NCI-H345 treated with DMSO at 0.1 percent for 48 hours (cell line): ENCODE measurements at regions not wholly inside any gene's neighbourhood (a gene's known extent, or its start where the extent isn't known, plus 50 kb on each side); places are given as distances from the start of the nearest gene placed in this dataset.
"Not testable (repeated sequence)": the region's sequence is repeated elsewhere in the genome, so short reads cannot be mapped to it uniquely, and the experiment has no call there.

Source experiments
- DNase-seq: peaks from one replicate; lab custom pipeline; 2025; ENCODE audit not compliant: unreplicated experiment; lab: John Stamatoyannopoulos, UW

DNA sequence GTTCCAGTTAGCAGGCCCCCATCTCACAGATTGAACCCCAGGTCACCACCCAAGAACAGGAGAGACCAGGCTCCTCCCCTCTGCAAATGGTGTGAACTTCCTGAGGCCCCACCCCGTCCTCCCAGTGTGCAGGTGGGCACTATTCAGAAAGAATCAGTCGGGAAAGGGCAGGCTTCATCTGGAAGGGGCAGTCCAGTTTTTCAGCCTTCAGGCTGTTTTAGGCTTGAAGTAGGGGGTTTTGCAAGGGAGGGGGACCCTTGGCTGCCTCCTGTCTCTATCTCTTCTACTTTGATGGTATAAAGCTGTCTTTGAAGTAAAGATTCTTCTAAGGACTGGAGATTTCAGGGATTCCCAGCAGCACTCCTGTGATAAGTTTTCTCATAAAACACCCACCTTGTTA, 267.6 kb downstream of the RND3 start:
- no peak for DNase-seq

DNA sequence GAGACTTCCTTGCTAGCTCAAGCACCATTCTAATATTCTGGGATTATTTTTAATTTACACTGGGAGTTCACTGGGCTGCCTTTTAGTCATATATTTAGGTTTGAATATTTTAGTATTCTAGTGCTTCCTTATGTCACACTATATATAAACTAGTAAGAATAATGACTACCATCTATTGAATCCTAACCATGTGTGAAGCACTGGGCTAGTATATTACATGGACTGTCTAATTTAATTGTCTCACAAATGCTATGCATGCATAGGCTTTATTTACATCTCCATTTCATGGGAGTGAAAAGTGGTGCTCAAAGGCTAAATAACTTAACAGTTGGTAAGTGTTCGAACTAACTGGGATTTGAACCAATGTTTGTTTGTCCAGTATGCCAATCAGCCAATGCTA, 272.4 kb downstream of the RND3 start:
- no peak for DNase-seq

DNA sequence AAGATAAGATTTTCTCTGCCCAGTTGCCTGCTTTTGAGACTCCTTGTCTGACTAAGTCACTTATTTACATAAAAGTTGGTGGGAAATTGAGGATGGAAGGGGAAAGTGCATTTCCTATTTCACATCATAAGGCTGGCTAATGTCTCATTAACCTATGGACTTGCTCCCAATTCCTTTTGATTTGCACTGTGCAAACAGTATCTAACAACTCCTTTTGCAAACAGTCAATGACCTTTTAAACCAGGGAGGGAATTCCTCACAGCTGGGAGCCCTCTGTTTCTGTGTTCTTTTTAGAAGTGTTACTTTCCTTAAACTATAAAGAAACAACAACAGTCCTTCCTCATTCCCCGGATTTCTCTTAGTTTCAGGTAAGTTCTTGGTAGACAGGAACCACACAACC, 272.8 kb downstream of the RND3 start:
- DNase-seq = no peak

DNA sequence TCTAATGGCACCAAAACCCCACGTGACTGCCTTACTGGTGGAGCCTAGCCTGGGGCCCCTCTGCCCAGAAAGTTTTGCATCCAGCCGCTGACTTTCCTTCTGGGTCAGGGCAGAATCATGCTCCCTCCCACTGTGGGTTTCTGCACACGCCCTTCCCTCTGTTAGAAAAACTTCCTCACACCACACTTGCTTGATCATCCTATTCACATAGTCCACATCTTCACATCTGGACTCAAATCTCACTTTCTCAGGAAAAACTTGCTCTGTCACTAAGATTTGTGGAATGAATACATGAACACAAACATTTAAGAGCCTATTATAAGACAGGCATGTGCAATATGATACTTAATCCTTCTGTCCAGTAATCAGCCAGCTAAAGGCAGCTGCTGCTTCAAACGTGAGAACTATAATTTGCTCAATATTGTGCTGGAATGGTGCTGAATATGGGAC, 274.7 kb downstream of the RND3 start:
- DNase-seq = no peak

DNA sequence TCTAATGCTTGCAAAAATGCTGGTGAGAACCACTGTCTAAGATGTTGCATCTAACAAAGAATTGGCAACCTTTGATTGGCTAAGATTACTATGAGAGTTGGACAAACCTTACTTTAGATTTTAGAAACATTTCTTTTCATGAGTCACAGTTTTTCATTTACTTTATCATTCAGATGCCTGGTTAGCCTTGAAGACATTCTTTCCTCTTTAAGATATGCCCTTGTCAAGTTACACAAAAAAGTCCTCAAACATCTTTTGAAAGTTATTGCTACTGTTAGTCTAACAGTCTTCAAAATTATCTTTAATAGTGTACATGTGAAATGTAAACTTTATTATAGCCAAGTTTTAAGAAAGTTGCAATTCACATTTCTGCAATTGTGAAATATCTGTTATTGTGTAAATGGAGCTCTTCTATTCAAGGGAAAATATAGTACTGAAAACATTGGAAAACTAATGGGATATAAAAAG, 276.3 kb downstream of the RND3 start:
- no peak for DNase-seq

DNA sequence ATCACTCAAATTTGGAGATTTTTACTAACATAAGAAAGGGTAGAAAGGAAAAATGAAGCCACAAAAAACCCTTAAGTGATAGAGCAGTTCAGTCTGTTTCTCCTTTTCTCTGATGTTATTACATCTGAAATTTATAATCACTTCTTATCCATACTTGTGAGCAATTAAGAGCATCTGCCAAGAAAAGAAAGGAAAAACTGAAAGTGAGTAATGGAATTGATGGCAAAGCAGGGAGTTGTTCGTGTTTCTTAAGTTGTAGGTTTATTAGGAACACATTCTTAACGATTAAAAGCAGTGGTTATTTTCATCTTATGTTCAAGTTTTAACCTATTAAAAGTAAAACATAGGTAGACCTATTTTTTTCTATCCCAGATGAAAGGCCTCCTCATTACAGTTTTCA, 277.7 kb downstream of the RND3 start:
- DNase-seq = no peak

DNA sequence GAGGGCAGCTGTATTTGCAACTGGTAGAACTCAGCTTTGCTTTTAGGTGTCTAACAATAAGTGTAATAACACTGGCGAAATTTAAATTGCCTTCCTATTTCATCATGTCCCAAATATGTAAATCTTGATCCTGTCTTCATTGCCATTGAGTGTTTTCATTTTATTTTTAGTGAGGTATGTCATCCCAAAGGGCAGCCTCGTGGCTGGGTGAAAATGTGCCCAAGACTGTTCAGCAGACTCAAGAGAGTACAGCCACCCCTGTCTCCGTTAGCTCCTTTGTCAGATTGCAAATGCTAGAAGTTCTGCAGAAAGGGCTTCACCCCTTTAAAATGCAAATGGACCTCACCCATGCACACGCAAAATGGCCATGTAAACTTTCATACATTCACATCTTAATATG, 278.8 kb downstream of the RND3 start:
- DNase-seq = no peak

DNA sequence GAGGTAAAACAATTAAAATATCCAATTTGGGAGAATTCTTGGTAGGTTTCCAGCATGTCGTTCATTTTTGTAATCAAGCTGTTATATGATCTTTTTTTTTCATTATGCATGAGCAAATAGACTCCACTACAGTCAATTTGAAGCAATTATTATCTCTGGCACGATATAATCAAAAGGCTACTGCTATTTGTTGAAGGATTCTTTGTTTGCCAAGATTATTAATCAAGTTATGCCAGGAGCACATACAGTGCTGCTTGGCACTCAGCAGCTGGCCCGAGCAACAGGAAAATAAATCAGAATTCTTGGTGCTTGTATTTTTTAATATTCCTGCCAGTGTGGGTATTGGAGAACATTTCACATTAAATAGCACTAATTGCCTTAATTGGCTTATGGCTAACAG, 279.5 kb downstream of the RND3 start:
- DNase-seq = no peak

DNA sequence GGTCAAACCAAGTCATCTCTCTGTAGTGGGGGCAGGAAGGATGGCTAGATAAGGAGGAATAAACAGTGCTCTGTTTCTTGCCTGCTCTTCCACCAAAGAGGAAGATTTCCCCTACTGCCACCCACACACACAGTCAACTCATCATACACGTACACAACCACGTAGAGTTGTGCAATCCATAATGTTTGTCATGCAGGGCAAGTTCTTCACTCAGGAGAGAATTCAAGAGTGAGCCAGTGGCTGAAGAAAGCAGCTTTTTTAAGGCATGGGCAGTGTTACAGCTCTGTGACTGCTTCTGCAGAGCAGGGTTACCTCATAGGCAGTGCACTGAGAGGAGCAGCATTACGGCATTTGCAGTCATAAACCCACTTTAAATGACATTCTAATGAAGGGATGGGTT, 283.0 kb downstream of the RND3 start:
- no peak for DNase-seq

DNA sequence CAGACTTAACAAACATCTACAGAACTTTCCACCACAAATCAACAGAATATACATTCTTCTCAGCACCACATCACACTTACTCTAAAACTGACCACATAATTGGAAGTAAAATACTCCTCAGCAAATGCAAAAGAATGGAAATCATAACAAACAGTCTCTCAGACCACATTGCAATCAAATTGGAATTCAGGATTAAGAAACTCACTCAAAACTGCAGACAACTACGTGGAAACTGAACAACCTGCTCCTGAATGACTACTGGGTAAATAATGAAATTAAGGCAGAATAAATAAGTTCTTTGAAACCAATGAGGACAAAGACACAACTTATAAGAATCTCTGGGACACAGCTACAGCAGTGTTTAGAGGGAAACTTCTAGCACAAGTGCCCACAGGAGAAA, 292.7 kb downstream of the RND3 start:
- not testable (repeated sequence) for DNase-seq

DNA sequence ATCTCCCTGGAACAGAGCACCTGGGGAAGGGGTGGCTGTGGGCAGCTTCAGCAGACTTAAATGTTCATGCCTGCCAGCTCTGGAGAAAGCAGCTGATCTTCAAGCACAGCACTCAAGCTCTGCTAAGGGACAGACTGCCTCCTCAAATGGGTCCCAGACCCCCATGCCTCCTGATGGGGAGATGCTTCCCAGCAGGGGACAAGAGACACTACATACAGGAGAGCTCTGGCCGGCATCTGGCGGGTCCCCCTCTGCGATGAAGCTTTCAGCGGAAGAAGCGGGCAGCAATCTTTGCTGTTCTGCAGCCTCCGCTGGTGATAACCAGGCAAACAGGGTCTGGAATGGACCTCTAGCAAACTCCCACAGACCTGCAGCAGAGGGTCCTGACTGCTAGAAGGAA, 294.8 kb downstream of the RND3 start:
- DNase-seq = no peak

DNA sequence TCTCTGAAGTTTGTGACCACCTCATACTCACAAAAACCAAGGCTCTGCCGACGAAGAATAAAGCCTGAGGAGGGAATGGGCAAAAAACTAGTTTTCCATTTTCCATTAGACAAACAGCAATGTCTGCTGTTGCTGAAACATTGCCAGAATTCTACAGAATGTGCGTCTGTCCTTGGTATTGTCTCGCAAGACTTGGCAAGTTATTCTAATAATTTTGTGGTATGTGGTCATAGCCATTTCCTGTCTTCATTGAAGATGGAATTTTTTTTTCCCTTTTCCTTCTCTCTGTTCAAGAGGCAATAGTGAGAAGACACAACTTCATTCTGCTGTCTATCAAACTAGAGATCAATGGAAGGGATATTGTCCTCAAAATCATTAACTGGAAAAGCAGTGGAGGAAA, 296.1 kb downstream of the RND3 start:
- DNase-seq = no peak

DNA sequence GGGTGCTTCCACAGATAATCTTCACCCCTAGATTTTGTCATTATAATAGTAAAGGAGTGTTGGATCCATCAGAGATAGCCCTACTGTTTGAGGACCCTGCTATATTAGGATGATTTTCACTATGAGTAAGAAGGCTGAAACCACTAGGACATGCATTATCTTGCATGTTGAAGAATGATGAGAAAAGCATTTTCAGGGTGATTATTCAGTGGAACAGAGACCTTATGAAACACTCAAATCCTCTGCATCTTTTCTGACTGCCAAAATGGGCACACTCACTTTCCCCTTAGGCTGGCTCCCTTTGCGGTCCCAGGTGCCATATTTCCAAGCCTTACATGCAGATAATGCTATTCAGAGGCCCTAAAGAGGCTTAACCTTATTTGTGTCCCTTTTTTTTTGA, 296.9 kb downstream of the RND3 start:
- no peak for DNase-seq

DNA sequence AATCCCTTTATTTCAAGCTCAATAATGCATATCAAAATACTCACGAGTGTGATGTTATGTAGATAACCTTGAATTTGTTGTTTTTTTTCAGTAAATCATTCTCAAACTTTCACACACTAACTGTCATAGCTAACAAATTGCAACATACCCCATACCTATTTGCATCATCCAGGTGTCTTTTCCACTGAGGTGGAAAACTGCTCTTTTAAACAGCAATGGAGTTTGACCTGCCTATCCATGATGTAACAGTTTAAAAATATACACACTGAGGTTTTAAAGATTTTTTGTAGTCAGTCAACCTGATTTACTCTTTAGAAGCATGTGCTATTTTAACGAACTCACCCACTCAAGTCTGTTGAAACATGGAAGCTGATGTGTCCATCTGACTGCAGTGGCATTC, 298.7 kb downstream of the RND3 start:
- no peak for DNase-seq

DNA sequence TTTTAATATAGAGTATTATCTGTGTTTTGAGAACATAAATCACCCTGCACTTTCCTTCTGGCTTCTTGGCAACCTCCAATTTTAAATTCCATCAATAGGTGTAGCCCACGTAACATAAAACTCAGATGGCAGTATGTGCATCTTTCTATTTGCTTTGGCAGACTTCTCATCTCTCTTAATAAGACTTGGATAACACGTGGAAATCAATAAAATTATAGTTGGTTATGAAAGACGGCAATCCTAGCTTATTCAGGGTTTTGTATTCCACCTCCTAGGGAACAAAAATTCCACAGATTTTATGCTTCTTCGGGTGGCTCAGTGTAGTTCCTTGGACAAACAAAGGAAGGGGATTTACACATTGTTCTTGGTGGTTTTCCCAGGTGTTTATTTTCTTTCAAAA, 299.3 kb downstream of the RND3 start:
- DNase-seq = no peak

DNA sequence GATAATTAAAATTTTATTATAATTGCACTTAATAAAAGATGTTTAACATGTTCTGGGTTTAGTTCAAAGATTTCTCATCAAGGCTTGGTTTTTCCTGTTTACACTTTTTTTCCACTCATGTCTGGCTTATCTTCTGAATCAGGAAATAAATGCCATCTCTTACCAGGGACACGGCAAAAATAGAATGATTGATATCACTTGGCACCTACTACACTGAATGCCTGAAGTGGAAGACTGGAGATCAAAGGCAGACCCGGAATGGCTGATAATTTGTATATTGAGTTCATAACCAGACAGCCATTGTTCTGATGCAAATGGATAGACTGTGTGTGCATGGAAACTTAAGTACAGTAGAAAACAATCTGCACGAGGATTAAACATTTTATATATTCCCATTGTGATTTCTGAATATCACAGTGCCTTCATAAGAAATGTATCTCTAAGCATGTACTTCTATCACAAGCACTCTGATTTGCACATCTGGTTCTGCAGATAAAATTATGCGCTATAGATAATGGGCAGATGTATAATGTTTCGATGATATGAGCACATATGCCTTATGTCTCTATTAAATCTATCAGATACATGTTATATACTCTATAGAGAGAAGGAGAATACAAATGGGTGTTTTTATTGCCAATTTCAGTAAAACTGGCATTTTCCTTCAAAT, 304.8 kb downstream of the RND3 start:
- no peak for DNase-seq

DNA sequence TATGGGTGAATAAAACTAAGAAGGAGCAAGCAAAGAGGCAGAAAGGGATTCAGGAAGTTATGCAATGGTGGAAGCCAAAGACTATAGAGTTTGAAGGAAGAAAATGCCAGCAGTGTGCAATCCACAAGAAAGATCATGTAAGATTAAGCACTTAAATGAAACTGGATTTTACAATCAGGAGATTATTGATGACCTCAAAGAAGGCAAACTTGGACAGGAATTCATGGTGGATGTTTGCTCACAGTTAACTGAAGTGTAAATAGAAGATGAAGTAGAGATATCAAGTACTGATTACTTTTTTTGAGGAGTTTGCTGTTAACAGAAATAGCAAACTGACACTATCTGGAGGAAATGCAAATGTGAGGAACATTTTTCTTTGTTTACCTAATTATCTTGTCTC, 308.9 kb downstream of the RND3 start:
- no peak for DNase-seq

DNA sequence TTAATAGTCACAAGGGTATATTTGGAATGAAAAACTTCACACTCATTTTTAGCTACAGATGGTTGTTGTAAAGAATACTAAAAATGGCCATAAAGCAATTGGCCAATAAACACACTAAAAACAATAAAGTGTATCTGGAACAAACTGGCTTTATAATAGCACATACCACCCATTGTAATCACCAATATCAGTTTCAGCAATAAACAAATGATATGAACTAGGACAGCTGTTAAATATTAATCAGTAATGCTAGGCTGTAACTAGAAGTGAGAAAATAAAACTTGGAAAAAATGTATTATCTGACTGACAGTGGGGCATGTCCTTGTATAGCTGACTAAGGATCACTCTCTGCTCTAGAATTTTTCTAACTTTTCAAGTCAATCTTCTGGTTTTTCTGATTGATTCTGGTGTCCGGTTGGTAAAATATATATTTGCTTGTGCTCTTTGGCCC, 312.5 kb downstream of the RND3 start:
- DNase-seq = no peak

DNA sequence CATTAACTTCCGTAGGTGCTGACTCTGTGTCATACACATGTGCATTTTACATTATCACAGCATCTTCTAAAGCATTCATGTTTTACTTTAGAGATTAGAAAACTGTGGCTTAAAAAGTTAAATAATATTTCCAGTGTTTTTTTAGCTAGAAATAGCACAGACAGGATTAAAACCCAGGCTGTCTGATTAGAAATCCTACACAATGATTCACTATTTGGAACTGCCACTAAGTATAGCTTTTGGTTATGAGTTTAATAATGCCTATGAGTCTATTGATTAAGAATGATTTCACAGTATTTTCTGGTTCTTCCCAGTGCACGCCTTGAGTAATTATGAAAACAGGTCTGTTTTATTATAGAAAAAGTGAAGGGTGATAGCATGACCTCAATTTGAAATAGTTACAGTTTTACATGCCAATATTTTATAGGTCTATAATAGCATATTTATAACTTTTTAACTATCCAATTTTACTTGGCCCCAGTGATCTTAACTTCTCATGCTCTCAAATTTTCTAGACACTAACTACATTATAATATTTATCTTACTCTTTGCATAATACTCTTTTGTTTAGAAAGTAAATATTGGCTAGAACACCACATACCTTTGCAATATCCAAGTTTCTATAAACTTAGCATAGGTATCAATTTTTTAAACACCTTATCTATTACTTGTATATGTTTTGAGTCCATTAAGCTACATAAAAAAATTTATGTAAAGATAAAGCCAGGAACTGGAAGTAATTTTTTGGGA, 313.2 kb downstream of the RND3 start:
- no peak for DNase-seq

DNA sequence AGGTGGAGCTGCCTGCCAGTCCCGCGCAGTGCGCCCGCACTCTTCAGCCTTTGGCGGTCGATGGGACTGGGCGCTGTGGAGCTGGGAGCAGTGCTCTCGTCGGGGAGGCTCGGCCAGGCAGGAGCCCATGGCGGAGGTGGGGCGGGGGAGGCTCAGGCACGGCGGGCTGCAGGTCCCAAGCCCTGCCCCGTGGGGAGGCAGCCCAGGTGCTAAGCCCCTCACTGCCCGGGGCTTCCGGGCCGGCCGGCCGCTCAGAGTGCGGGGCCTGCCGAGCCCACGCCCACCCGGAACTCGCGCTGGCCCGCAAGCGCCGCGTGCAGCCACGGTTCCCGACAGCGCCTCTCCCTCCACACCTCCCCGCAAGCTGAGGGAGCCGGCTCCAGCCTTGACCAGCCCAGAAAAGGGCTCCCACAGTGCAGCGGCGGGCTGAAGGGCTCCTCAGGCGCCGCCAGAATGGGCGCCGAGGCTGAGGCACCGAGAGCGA, 316.4 kb downstream of the RND3 start:
- no peak for DNase-seq

DNA sequence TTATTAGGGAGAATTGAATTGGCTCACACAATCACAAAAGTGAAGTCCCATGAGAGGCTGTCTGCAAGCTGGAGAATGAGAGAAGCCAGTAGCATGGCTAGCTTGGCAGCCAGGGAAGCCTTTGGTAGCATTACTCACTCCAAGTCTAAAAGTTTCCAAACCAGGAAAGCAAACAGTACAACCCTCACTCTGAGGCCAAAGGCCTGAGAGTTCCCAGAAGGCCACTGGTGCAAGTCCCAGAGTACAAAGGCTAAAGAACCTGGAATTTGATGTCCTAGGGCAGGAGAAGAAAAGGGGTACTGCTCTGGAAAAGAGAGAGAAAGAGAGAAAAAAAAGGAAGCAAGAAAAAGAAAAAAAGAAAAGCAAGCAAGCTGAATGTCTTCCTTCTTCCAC, 318.2 kb downstream of the RND3 start:
- DNase-seq = no peak

DNA sequence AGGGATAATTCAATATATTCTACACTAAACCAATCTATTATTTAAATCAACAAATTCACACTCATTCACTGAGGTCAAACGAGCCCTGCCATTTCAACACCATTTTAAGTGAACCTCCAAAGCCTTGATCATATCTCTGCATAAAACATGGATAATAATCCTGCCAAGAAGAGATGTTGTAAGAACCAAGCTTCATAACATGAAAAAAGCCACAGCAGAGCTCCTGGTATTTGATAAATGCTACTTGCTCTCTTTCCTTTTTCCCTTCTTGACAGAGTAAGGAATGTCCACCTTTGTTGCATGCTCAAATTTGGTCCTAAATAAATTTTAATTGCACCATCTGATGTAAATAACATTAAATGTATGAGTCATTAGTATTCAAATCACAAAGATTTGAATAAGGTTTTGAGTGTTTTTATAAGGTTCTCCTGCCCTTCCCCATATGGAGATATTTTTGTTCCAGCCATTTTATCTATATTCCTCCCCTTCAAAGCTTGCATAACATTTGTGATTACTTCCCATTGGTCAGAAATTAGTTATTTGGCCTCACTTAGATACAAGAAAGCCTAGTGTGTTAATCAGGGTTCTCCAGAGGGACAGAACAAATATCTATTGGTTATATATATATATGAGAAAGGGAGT, 318.8 kb downstream of the RND3 start:
- no peak for DNase-seq
